SH-SY5Y (cell line): ENCODE measurements at regions not wholly inside any gene's neighbourhood (a gene's known extent, or its start where the extent isn't known, plus 50 kb on each side); places are given as distances from the start of the nearest gene placed in this dataset.

Experiments used
- GATA2 ChIP-seq: IDR thresholded peaks from 2 replicates; pipeline ENCODE4 v1.6.1; 2011; ENCODE audit warnings: mild to moderate bottlenecking, low read depth, low read length
- GATA3 ChIP-seq: IDR thresholded peaks from 2 replicates; pipeline ENCODE4 v1.6.1; 2011; ENCODE audit warnings: low read depth, mild to moderate bottlenecking, low read length, moderate library complexity

- TF ChIP-seq GATA2 (no peak), GATA3 (no peak)
Measured at GRCh38 chr13:99122171-99122570, 78.5 kb upstream of the UBAC2 start.

GRCh38 chr13:99123101-99124045, 77.3 kb upstream of the UBAC2 start:
- TF ChIP-seq GATA2: no peak
- TF ChIP-seq GATA3: no peak

DNA sequence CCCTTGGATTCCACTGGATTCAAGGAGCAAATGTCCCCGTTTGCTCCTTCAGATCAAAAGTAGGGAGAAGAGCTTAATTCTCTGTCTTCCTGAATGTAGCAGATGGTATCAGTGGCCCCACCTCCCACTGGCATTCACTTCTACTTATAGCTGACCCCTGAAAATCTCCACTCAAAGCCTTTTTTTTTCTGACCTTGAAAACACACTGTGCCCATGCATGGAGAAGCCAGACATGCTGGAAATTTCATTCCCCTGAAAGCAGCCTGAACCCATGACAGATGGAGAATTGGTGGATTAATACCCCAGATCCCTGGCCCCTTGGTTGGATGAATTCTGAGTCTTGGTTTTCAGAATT, 76.6 kb upstream of the UBAC2 start:
- TF ChIP-seq GATA3 (no peak), GATA2 (no peak)

DNA sequence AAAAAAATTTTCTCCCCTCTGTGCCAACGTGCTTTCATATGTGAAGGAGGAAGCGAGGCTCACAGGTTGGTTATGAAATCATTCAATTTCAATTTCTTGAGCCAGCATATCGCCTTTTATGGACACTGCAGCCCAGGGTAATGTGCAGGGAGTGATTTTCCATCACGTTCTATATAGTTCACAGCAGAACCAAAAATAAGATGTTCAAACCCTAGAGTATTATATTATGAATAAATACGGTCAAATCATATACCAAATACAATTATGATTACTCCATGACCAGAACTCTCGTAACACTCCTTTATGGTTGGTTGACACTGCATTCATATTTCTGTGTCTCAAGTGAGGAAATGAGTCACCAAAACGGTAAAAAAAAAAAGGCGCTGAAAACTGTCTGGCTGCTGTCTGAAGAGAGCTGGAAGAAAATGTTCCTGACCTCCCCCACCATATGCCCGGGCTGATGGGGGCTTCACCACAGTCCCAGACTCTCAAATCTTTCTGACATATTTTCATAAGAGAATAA, 75.8 kb upstream of the UBAC2 start:
- TF ChIP-seq GATA2 (no peak), GATA3 (no peak)

GRCh38 chr13:99125326-99125915, 75.2 kb upstream of the UBAC2 start:
- TF ChIP-seq GATA2: no peak
- TF ChIP-seq GATA3: no peak

DNA sequence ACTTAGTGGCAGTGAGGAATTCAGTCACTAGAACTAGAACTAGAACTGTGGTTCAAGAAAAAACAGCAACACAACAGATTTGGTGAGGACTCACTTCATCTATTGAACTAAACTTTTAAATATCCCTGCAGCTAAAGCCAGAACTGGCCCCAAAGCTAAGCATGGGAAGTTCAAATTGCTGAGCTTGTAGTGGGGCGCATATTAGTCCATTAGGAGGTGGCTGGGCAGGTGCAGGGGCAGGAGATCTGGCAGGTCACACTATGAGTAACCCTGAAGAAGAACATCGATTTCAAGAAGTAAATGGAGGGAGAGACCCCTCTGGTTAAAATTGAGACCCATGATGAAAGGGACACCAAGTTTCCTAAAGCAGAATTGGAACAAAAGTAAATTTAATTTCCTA, 73.8 kb upstream of the UBAC2 start:
- TF ChIP-seq GATA2: no peak
- TF ChIP-seq GATA3: no peak

DNA sequence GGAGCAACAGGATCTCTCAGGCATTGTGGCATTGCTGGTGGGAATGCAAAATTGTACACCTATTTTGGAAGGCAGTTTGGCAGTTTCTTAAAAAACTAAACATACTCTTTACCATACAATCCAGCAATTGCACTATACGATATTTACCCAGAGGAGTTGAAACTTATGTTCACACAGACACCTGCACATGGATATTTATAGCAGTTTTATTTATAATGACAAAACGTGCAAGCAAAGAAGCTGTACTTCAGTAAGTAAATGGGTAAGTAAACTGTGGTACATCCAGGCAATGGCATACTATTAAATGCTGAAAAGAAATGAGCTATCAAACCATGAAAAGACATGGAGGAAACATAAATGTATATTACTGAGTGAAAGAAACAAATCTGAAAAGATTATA, 71.6 kb upstream of the UBAC2 start:
- TF ChIP-seq GATA3: no peak
- no peak for TF ChIP-seq GATA2

DNA sequence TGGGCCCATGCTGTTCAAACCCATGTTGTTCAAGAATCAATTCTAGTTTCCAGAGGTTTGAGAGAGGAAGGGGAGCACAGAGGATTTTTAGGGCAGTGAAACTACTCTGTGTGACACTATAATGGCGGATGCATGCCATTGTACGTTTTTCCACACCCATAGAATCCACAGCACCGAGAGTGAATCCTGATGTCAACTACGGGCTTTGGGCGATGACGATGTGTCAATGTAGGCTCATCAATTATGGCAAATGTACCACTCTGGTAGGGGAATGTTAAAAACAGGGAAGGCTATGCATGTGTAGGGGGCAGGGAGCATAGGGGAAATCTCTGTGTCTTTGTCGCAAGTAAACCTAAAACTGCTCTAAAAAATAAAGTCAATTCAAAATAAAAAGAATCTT, 70.7 kb upstream of the UBAC2 start:
- TF ChIP-seq GATA3 (no peak), GATA2 (no peak)

GRCh38 chr13:99131410-99131809, 69.2 kb upstream of the UBAC2 start:
- TF ChIP-seq GATA3: no peak
- TF ChIP-seq GATA2: no peak

DNA sequence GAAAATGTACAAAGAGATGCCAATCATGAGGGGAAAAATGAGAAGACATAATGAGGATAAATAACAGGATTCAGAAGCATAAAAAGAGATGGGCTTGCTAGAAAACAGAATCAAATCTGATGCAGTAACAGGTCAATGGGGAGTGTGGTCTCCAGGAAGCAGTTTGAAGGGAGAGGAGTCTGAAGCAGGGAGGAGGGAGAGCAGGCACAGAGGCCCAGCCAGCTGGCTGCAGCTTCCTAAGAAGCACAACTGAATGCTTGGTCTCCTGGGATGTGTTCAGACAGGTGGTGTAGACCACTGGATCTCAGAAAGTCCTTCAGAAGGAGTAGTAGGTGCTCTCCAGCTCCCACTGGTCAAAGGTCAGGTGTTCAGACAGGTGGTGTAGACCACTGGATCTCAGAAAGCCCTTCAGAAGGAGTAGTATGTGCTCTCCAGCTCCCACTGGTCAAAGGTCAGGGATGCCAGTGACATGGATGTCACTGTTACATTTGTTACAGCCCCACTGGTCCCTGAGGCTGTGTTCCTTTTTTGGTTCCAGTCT, 68.3 kb upstream of the UBAC2 start:
- TF ChIP-seq GATA2 (no peak), GATA3 (no peak)

DNA sequence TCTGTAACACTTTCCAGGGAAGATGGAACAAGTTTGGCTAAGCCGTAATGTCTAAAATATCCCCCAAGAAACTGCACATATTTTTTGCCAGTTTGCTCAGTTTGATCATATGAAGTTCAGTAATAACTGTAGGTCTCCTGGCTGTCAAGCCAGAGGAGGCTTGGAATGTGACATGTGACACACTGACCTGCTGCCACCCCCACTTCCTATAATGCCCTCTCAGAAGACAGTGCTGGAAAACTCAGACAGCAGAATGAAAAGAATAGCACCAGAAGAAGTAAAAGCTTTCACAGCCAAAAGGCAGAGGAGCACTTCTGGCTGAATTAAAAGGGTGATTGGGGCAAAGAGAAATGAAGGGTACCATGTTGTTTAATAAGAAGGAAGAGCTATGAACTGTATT, 67.4 kb upstream of the UBAC2 start:
- no peak for TF ChIP-seq GATA2
- TF ChIP-seq GATA3: no peak

- TF ChIP-seq GATA2 (no peak), GATA3 (no peak)
Measured at GRCh38 chr13:99133848-99134247, 66.8 kb upstream of the UBAC2 start.

DNA sequence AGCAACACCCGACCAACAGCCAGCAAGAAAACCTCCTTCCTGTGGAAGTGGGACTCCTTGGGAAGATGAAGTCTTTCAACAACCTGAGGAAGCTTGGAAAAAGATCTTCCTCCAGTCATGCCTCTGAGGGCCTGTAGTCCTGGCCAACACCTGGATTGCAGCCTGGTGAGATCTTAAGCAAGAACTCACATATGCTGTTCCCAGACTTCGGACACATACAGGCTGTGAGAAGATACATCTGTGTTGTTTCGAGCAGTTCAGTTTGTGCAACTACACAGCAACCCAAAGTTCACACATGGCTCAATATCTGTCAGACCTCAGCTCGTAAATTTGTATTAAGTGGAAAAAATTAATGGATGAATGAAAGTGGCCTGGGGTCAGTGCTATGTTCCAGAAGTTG, 65.1 kb upstream of the UBAC2 start:
- no peak for TF ChIP-seq GATA2
- no peak for TF ChIP-seq GATA3

DNA sequence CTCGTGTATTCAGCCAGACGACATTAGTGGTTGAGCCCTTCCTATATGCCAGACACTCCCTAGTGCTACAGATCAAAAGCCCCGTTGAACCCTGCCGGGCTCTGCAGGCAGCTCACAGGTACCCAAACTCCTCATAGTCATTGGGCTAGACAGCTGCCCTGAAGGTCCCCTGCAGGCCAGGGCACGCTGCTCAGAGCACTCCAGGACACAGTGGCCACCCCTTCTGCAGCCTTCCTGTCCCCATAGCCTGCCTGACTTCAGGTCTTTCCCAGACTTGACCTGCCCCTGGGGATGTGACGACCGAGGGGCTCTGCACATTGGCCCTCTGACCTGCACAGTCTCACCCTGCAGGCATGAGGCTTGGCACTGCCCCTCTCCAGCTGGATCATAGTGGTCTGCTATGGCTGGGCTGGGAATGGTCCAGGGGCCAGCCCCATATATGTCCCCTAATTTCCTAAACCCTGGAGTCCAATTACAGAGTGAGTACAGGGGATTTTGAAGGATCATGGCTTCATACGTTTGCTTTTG, 64.2 kb upstream of the UBAC2 start:
- no peak for TF ChIP-seq GATA3
- TF ChIP-seq GATA2: no peak

GRCh38 chr13:99140831-99141230, 59.8 kb upstream of the UBAC2 start:
- TF ChIP-seq GATA2: no peak
- no peak for TF ChIP-seq GATA3

GRCh38 chr13:99143904-99144303, 56.8 kb upstream of the UBAC2 start:
- TF ChIP-seq GATA2 (no peak), GATA3 (no peak)

GRCh38 chr13:99144306-99144705, 56.3 kb upstream of the UBAC2 start:
- TF ChIP-seq GATA3 (no peak), GATA2 (no peak)
